ENCODE measurements at regions not wholly inside any gene's neighbourhood (a gene's known extent, or its start where the extent isn't known, plus 50 kb on each side); places are given as distances from the start of the nearest gene placed in this dataset.

- TF ChIP-seq EZH2 (IDR thresholded peaks at IDR 0.05; ENCODE audit: borderline replicate concordance, insufficient read depth, low read depth, low read length, poor library complexity, severe bottlenecking) (no peak), CTCF (IDR thresholded peaks at IDR 0.05) (no peak)
These were observed 76.5 kb downstream of the SDC1 start for GRCh38 chr2:20148426-20148922.

All from B cell (primary cell).